ENCODE measurements at regions not wholly inside any gene's neighbourhood (a gene's known extent, or its start where the extent isn't known, plus 50 kb on each side); places are given as distances from the start of the nearest gene placed in this dataset.
"Not testable (repeated sequence)": the region's sequence is repeated elsewhere in the genome, so short reads cannot be mapped to it uniquely, and the experiment has no call there.

DNA sequence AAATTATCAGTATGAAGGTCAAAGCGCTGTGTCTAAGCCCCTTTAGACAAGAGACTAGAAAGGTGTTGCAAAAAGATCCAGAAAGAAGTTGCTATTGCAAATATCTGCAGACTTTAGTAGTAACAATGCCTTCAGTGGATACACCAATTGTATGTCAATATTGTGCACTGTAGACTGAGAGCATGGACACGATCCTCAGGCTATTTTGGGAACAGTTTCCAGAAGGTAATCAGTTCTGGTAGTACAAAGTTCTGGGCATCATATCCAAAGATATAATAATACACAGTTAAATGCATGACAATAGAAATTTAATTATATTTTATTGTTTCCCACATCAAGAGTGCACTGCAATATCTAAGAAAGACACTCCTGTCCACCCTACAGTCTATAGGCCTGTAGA, 84.1 kb upstream of the LUZP2 start:
- DNase-seq: no peak

DNA sequence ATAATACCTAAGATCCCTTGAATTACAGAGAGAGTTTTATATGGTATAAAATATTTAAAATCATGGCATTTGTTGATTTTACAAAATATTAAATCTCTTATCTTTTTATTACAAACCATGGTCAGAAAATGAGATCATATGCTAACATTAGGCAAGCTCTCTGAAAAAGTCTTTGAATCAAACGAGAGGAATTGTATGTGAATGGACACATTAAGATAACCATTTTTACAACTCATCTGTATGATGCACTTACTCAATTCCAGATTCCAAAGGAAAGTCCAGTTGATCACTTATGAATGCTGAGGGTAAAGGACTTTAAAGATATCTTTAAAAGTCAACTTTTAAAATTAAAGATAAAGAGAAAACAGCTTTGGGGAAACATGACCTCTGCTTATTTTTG, 83.5 kb upstream of the LUZP2 start:
- DNase-seq: no peak

DNA sequence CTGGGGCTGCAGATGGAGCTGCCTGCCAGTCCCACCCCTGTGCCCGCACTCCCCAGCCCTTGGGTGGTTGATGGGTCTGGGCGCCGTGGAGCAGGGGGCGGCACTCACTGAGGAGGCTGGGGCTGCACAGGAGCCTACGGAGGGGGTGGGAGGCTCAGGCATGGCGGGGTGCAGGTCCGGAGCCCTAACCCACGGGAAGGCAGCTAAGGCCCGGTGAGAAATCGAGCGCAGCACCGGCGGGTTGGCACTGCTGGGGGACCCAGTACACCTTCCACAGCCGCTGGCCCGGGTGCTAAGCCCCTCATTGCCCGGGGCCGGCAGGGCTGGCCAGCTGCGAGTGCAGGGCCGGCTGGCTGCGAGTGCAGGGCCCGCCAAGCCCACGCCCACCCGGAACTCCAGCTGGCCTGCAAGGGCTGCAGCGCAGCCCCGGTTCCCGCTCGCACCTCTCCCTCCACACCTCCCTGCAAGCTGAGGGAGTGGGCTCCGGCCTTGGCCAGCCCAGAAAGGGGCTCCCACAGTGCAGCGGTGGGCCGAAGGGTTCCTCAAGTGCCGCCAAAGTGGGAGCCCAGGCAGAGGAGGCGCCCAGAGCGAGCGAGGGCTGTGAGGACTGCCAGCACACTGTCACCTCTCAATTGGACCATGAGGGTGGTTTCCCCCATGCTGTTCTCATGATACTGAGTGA, 80.8 kb upstream of the LUZP2 start:
- DNase-seq: not testable (repeated sequence)

DNA sequence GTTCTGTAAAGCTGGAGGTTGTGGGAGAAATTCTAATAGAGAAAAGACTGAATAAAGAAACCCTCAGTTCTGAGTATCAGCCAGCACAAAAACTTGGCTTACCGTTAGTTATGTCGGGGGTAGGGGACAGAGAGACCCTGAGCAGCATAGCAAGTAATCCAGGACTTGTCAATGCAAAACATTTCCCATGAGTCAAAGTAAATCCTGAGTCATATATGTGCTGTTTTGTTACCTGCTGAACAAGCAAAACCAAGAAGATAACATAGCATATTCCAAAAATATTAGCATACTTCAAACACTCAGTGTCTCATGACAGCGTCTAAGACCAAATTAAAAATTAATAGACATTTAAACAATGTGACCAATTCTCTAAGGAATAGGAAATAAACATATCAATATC, 75.1 kb upstream of the LUZP2 start:
- no peak for DNase-seq

DNA sequence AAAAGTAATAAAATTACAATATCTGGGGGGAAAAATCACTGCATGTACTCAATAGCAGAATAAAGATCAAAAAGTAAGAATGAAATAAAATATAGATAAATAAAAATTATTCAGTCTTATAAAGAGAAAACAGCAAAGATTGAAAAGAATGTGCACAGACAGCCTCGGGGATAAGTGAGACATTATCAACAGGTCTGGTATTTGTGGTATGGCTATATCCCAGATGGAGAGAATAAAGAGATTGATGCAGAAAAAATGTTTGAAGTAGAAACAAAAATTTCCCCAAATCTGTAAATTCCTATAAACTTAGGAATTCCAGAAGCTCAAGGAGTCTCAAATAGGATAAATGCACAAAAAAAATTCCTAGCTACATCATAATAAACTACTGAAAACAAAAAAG, 74.5 kb upstream of the LUZP2 start:
- no peak for DNase-seq

DNA sequence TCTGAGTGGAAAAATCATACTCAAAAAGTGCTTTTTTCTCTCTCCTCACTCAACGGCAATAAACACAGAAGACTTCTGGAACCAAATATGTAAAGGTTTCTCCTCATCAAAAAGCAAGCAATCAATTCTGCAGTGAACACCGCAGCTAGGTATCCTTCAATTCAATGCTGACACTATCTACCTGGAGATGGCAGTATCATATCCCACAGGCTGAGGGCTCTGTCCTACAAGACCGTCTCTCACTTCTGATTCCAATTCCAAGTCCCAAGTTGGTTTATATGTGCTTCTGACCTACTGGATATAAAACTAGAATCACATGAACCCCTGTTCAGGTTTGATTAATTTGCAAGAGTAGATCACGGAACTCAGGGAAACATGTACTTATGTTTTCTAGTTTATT, 59.7 kb upstream of the LUZP2 start:
- DNase-seq: no peak

Measured in bone marrow (tissue), 2 donors.